Fibroblast of villous mesenchyme (primary cell): ENCODE measurements at regions not wholly inside any gene's neighbourhood (a gene's known extent, or its start where the extent isn't known, plus 50 kb on each side); places are given as distances from the start of the nearest gene placed in this dataset.

Experiments used
- DNase-seq: peaks from one replicate; pipeline ENCODE4 v3.0.0-alpha.2; 2010; ENCODE audit warnings: low read depth
- H3K4me3 ChIP-seq: 2 replicates; pipeline ENCODE4 v1.5.1; 2011; ENCODE audit warnings: low read depth, mild to moderate bottlenecking, low read length
- TF ChIP-seq, protein P1 (sequence below): IDR thresholded peaks from 2 replicates; pipeline ENCODE4 v1.5.1; 2012; ENCODE audit warnings: low read depth, mild to moderate bottlenecking, low read length; ENCODE audit not compliant: insufficient read depth

DNA sequence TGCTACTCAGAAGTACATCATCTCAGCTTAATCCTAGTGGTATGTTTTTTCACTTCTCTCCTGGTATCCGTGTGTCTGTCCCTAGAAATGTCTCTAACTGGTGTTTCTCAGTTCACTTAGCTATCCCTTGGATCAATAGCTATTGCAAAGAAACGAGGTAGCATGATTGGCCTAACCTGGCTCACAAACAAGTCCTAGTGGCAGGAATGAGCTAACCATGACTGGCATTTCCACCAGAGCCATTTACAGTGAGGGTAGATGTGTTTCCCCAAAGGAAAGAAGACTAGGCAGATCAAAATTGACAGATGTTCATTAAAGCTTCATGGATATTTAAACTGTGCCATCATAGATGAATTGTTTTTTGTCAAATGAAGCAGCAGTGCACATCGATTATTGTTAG, 82.5 kb downstream of the PALM2AKAP2 start:
- TF ChIP-seq, protein P1, sequence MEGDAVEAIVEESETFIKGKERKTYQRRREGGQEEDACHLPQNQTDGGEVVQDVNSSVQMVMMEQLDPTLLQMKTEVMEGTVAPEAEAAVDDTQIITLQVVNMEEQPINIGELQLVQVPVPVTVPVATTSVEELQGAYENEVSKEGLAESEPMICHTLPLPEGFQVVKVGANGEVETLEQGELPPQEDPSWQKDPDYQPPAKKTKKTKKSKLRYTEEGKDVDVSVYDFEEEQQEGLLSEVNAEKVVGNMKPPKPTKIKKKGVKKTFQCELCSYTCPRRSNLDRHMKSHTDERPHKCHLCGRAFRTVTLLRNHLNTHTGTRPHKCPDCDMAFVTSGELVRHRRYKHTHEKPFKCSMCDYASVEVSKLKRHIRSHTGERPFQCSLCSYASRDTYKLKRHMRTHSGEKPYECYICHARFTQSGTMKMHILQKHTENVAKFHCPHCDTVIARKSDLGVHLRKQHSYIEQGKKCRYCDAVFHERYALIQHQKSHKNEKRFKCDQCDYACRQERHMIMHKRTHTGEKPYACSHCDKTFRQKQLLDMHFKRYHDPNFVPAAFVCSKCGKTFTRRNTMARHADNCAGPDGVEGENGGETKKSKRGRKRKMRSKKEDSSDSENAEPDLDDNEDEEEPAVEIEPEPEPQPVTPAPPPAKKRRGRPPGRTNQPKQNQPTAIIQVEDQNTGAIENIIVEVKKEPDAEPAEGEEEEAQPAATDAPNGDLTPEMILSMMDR: no peak
- DNase-seq: no peak
- no peak overlapping the region for H3K4me3 ChIP-seq

DNA sequence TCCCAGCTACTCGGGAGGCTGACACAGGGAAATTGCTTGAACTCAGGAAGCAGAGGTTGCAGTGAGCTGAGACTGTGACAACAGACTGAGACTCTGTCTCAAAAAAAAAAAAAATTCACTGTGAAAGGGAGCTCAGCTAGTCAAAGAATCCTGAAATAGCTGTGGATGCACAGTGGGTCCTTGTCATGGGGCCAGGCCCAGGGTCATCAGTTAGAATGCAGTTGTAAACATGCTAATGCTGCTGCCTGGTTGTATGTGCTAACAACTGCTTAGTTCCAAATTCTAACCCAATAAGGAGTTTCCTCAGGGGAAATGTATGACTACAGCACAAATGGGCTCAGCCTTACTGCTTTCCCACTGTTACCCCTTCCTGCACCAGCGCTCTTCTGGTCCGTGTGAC, 84.0 kb downstream of the PALM2AKAP2 start:
- no peak overlapping the region for H3K4me3 ChIP-seq
- TF ChIP-seq, protein P1: no peak
- no peak for DNase-seq

DNA sequence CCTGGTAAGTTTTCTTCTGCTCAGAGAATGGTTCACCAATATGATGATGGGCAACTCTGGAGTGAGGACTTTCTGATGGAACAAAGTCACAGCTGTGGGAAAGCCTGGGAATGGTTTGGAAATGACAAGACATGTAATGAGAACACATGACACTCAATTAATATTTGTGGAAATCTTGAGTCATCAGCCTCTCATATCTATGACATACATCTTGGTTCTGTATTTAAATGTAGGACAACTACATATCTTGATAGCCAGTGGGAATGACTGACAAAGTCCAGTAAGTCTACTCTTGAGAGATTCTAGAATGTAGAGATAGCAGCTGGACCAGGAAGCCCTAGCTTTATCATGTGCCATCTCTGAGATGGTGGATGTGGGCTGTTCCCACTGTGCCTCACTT, 85.5 kb downstream of the PALM2AKAP2 start:
- DNase-seq: no peak
- TF ChIP-seq, protein P1: no peak
- H3K4me3 ChIP-seq: no peak overlapping the region

DNA sequence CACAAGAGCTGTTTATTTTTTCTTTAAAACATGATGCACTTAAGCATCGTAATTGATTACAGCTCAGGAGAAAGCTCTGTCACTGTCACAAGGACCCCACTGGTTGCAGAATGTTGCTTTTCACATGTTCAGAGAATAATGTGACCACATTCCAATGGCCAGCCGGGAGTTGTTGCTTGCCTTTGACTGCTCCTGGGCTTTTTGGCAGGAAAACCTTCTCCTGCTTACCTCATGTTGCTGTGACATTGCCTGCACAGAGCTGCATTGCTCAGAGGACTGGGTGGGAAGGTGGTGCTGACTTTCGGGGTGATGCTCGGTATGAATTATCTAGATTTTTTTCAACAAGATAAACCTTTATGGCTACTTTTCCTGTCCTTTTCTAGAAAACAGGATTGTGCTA, 88.2 kb downstream of the PALM2AKAP2 start:
- no peak for DNase-seq
- TF ChIP-seq, protein P1: no peak
- H3K4me3 ChIP-seq: no peak overlapping the region

DNA sequence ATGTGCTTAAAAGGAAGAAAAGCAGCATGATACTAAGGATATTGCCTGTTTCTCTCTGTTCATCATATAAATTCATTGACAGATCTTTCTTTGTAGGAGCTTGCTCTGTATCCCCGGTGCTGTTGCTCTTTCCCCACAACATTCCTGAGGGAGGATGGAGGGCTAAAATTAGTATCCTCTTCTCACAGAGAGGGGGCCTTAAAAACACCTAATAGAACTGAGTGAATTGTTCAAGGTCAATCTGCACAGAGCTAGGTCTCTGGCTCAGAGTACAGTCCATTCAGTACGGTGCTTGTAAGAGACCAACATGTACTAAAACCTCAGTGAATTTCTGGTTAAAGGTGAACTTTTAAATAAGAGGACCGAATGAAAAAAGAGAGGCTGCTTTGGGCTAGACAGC, 88.7 kb downstream of the PALM2AKAP2 start:
- no peak overlapping the region for H3K4me3 ChIP-seq
- no peak for DNase-seq
- TF ChIP-seq, protein P1: no peak

DNA sequence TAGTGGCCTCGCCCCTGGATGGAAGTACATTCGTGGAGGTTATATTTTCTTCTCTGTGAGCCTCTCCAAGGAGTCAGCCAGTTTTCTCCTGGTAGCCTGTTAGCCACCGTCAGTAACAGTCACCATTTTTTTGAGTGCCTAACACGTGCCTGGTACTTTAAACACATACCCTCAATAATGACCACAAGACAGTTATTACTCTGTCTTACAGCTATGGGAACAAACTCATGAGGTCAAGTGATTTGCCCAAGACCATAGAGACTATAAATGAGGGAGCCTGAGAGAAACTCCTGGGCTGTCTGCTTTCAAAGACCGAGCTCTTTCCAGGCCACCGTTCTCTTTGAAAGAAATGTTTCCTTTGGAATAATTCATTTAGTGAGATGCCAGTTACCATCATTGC, 90.4 kb downstream of the PALM2AKAP2 start:
- no peak overlapping the region for H3K4me3 ChIP-seq
- DNase-seq: no peak
- TF ChIP-seq, protein P1: no peak

DNA sequence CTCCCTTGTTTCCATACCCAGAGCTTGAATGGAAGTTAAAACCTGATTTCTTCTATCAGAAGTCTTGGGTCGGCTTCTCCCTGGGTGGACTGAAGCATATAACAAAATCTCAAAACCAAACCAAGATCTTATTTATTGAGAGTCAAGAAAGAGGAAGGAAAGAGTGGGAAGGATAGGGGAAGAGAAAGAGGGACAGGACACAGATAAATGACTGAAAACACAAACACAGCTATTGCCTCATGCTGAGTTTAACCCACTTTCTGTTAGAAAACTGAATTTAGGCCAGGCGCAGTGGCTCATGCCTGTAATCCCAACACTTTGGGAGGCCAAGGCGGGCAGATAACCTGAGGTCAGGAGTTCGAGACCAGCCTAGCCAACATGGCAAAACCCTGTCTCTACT, 92.9 kb downstream of the PALM2AKAP2 start:
- H3K4me3 ChIP-seq: no peak overlapping the region
- DNase-seq: no peak
- TF ChIP-seq, protein P1: no peak
